ENCODE measurements at regions not wholly inside any gene's neighbourhood (a gene's known extent, or its start where the extent isn't known, plus 50 kb on each side); places are given as distances from the start of the nearest gene placed in this dataset.

GRCh38 chr2:194567661-194568017, 1089.4 kb upstream of the SLC39A10 start:
- CTCF ChIA-PET, result no interaction called here

GRCh38 chr2:194566907-194567660, 1089.9 kb upstream of the SLC39A10 start:
- TF ChIP-seq CBX2 (IDR thresholded peaks at IDR 0.05; ENCODE audit: borderline replicate concordance, low read depth), result no peak
- TF ChIP-seq MAZ (IDR thresholded peaks at IDR 0.05; ENCODE audit: borderline replicate concordance, low read depth, low read length), result no peak
- TF ChIP-seq ZFP36 (IDR thresholded peaks at IDR 0.05; ENCODE audit: borderline replicate concordance, partially characterized antibody), result no peak
- no peak for TF ChIP-seq POLR2A (IDR thresholded peaks at IDR 0.05; ENCODE audit: low read length)
- no peak for TF ChIP-seq NR3C1 (IDR thresholded peaks at IDR 0.05)
- no peak for TF ChIP-seq RCOR1 (IDR thresholded peaks at IDR 0.05; ENCODE audit: low read depth, low read length)
- no peak for TF ChIP-seq USF2 (IDR thresholded peaks at IDR 0.05)
- TF ChIP-seq HDAC2 (IDR thresholded peaks at IDR 0.05), result no peak
- WGBS (ENCODE audit: missing lambda C conversion rate), result 55% methylated on average over 1 of the region's 1 CpG
- no peak overlapping the region for H3K4me3 ChIP-seq
- FAIRE-seq (no peak), DNase-seq (ENCODE audit: low read depth in 1 of 2, low spot score in 1 of 2) (no peak), ATAC-seq (no peak)
- ChIA-PET CTCF (no interaction called here), POLR2A (no interaction called here)
- H3K27ac ChIP-seq, result no peak overlapping the region
- H3K4me2 ChIP-seq, result no peak overlapping the region
- H3K4me1 ChIP-seq, result no peaks in the 10 kb centered on the region
- H3K9me3 ChIP-seq, result no peaks in the 10 kb centered on the region

More at GRCh38 chr2:194567661-194568017, 1089.4 kb upstream of the SLC39A10 start:
- FAIRE-seq (no peak), ATAC-seq (no peak), DNase-seq (ENCODE audit: low read depth in 1 of 2, low spot score in 1 of 2) (no peak)
- WGBS (ENCODE audit: missing lambda C conversion rate), result 19% methylated on average over 2 of the region's 2 CpGs
- no peak for TF ChIP-seq E2F6 (IDR thresholded peaks at IDR 0.05; ENCODE audit: borderline replicate concordance, low read depth)
- TF ChIP-seq CBX2 (IDR thresholded peaks at IDR 0.05; ENCODE audit: borderline replicate concordance, low read depth), result no peak
- no peak for TF ChIP-seq RCOR1 (IDR thresholded peaks at IDR 0.05; ENCODE audit: low read depth, low read length)
- TF ChIP-seq MYC (IDR thresholded peaks at IDR 0.05; ENCODE audit: borderline replicate concordance, low read length), result no peak
- no peak for TF ChIP-seq ELK1 (IDR thresholded peaks at IDR 0.05; ENCODE audit: low read depth, low read length)
- TF ChIP-seq ATOH8 (CRISPR knock-in tag; IDR thresholded peaks at IDR 0.05; ENCODE audit: low read depth), result no peak
- no peak for TF ChIP-seq RNF2 (IDR thresholded peaks at IDR 0.05; ENCODE audit: borderline replicate concordance, low read depth)
- no peaks in the 10 kb centered on the region for H3K4me1 ChIP-seq
- POLR2A ChIA-PET, result no interaction called here
- H3K4me2 ChIP-seq, result no peak overlapping the region
- H3K4me3 ChIP-seq, result no peak overlapping the region
- H3K9me3 ChIP-seq, result no peaks in the 10 kb centered on the region
- no peak overlapping the region for H3K27ac ChIP-seq

- TF ChIP-seq BHLHE40 (IDR thresholded peaks at IDR 0.05; ENCODE audit: low read depth, low read length) (no peak), PHF8 (IDR thresholded peaks at IDR 0.05; ENCODE audit: borderline replicate concordance, low read depth) (no peak), POLR2A (IDR thresholded peaks at IDR 0.05; ENCODE audit: low read length) (no peak), USF2 (IDR thresholded peaks at IDR 0.05) (no peak), TP53 (CRISPR knock-in tag; IDR thresholded peaks at IDR 0.05) (no peak), SMC3 (IDR thresholded peaks at IDR 0.05) (no peak), REST (IDR thresholded peaks at IDR 0.05) (no peak), NR3C1 (IDR thresholded peaks at IDR 0.05) (no peak), ATOH8 (CRISPR knock-in tag; IDR thresholded peaks at IDR 0.05; ENCODE audit: low read depth) (no peak), FOSB (CRISPR knock-in tag; IDR thresholded peaks at IDR 0.05) (no peak), EHF (CRISPR knock-in tag; IDR thresholded peaks at IDR 0.05) (no peak), E2F6 (IDR thresholded peaks at IDR 0.05; ENCODE audit: borderline replicate concordance, low read depth) (no peak), MYC (IDR thresholded peaks at IDR 0.05; ENCODE audit: borderline replicate concordance, low read length) (no peak), HOXB13 (CRISPR knock-in tag; IDR thresholded peaks at IDR 0.05; ENCODE audit: low read depth) (no peak)
- no peak for DNase-seq (ENCODE audit: low read depth in 1 of 2, low spot score in 1 of 2)
- POLR2A ChIA-PET, result no interaction called here
- H3K4me3 ChIP-seq, result no peak overlapping the region
- no peak overlapping the region for H3K27ac ChIP-seq
- no peaks in the 10 kb centered on the region for H3K9me3 ChIP-seq
- CTCF ChIA-PET, result no interaction called here
- no peak overlapping the region for H3K4me2 ChIP-seq
- WGBS (ENCODE audit: missing lambda C conversion rate), result 10% methylated on average over 2 of the region's 2 CpGs
- no peak for ATAC-seq
- H3K4me1 ChIP-seq, result no peaks in the 10 kb centered on the region
- no peak for FAIRE-seq
These were observed 1092.6 kb upstream of the SLC39A10 start for GRCh38 chr2:194564422-194564821.
